ENCODE measurements at regions not wholly inside any gene's neighbourhood (a gene's known extent, or its start where the extent isn't known, plus 50 kb on each side); places are given as distances from the start of the nearest gene placed in this dataset.

DNA sequence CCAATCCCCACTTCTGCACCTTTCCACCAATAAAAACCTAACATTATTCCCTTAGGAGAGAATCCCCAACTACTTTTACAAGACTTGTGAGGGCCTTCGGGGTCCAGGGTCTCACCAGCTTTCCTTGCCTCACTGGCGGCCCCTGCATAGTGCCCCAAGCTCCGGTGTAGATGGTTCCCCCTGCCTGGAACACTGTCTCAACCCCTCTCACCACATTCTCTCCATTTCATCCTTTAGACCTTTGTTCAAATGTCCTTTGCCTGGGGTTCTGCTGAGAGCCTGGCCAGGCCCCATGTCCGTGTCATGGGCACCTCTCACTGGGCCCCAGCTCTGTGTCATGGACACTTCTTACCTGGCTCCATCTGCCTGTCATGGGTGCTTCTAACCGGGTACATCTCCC is 64.5 kb upstream of the SORCS3 start:
- DNase-seq (ENCODE audit: low read depth) = no peak

DNA sequence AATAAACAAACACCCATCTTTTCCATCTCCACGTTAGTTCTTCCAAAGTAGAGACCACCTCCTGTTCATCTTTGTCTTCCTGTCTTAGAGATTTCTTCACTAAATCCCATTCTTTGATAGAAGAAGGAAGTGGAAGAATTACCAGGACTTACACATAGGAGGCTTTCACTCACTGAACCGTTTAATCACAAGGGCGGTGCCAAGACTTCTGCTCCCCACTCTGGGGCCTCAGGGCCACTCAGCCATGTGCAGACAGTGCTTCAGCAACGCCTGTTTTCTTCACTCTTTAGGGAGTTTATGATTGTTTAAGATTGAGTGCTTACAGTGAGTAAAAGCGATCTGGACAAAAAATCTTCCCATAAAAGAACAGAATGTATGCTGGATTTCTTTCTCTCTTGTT is 63.9 kb upstream of the SORCS3 start:
- no peak for DNase-seq (ENCODE audit: low read depth)

DNA sequence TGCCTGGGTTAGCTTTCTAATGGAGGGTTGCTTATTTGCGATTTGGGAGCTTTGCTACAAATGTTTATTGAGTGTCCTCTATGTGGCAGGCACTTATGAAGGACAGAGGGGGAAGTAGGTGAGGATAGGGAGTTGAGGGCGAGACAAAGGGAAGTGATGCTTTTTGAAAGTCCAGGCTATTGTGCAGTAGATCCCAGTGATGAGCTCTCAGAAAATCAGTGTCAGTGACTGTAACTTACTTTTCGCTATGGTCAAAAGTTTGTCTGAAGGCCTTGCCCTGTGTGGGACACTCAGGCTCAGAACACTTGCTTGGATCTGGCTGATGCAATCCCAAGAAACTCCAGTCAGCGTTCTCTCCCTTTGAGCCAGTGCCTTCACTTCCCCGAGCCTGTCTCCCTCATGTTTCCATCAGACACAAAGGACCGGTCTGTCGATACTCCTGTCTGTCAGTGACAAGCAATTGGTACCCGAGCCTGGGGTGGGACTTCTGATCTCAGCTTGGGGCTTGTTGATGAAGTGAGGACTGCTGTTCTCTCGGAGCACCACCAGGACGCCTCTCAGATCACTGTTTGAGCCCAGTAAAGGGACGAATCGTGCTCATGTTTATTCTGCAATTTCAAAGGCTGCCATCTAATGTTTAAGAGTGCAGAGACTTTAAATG is 63.1 kb upstream of the SORCS3 start:
- no peak for DNase-seq (ENCODE audit: low read depth)

DNA sequence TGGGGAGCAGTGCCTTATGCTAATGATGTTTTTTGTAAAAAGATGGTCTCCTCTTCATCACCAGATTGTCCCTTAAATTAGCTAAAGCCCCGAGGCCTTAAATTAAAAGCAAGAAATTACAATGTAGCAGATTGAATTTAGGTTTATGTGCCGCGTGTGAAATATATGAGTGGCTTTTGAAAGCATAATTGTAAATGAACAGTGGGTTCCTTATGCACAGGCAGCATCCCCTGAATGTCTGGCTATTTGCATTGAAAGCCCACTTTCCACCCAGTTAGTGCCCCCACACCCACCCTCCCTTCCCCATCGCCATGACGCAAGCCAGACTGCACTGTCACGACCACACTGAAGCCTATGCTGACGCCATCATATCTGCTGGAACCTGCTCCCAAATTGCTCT is 62.4 kb upstream of the SORCS3 start:
- DNase-seq (ENCODE audit: low read depth) = no peak

GRCh38 chr10:104579136-104579535 is 62.0 kb upstream of the SORCS3 start:
- no peak for DNase-seq (ENCODE audit: low read depth)

DNA sequence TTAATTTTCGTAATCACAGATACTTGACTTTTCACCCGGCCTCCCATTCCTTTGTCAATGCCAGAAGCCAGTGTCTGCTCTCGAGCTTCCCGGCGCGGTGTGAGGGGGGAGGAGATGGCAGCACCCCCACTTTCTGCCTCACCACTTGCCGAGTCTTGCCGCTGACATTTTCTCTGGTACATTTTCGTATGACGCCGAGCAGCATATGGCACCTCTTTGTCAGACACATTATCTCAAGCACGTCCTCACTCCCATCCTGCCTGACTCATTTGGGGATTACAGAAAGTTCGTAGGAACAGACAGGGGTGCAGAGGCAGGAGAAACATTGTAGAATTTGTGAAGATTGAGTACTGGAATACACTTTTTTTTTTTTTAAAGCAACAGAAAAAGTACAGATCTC is 60.8 kb upstream of the SORCS3 start:
- DNase-seq (ENCODE audit: low read depth) = no peak

GRCh38 chr10:104580774-104581675 is 60.1 kb upstream of the SORCS3 start:
- DNase-seq (ENCODE audit: low read depth) = peak; percentile 26

DNA sequence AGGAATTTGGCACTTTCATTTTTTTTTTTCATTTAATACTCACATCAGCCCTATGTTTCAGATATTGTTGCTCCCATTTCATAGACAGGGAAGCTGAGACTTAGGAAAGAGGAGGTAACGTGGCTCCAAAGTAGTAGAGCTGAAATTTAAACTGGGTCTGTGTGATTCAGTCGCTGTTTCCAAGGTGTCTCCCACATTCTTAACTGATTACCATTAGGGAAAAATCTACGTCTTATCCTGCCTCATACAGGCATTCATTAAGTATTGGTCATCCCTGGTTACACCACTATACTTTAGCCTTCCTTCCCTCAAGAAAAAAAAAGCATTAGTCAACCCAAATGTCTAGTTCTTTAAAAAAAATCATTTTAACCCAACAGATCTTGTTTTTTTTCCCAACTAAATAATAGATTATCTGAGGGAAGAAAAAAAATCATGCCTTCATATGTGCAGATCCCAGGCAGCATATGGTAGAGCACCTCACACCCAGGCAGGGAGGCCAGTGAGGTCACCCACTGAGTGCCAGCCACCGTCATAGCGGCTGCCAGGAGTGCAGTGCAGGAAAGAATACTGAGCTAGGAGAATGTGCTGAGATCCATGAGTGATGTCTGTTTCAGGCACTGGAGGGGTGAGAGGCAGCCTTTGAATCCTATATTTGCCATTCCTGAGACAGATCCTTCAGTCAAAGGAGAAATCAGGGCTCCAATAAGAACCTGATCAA is 59.0 kb upstream of the SORCS3 start:
- peak; percentile 4 for DNase-seq (ENCODE audit: low read depth)

DNA sequence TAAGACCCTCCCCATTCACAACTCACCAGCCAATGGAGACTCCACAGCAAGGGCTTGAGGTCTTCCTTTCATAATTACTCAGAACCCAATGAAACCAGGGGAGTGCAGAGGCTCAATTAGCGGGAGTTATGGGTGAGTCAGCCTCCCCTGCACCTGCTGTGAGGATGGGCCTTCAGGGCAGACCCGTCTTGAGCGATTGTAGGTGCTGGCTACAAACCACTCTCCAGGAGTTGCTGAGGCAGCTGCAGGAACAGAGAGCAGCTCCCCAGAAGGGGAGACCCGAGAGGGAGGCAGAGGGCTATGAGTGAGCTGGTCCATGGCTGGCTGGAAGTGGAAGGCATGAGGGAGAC is 58.5 kb upstream of the SORCS3 start:
- no peak for DNase-seq (ENCODE audit: low read depth)

GRCh38 chr10:104582966-104583365 is 58.1 kb upstream of the SORCS3 start:
- DNase-seq (ENCODE audit: low read depth) = no peak

DNA sequence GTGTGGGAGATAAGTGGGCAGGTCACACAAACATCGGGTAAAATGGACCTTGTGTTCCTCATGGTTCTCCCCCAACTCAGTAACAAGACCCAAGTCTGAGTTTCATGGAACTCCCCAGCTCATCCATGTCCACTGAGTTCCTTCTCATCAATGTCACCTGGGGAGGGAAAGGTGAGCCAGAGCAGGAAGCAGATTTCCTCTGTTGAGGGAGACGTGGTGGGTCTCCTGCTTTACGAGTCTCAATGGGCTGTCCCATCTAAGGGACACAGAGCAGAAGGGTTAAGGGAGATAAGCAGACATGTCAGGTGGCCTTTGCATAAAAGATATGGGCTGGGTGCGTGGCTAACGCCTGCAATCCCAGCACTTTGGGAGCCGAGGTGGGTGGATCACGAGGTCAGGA is 56.5 kb upstream of the SORCS3 start:
- DNase-seq (ENCODE audit: low read depth) = no peak

GRCh38 chr10:104587751-104588150 is 53.3 kb upstream of the SORCS3 start:
- no peak for DNase-seq (ENCODE audit: low read depth)

- no peak for DNase-seq (ENCODE audit: low read depth)
Observed at GRCh38 chr10:104589431-104589830, 51.7 kb upstream of the SORCS3 start.

GRCh38 chr10:104589871-104590270 is 51.2 kb upstream of the SORCS3 start:
- DNase-seq (ENCODE audit: low read depth) = no peak

All from stromal cell of bone marrow (primary cell).